Neural cell (in vitro differentiated cells): ENCODE measurements at regions not wholly inside any gene's neighbourhood (a gene's known extent, or its start where the extent isn't known, plus 50 kb on each side); places are given as distances from the start of the nearest gene placed in this dataset.

Experiments used
- MXI1 ChIP-seq: fragments of 450-650 bp; conservative IDR thresholded peaks from 2 replicates; pipeline ENCODE4 v1.6.1; 2014; ENCODE audit warnings: antibody characterized with exemption, mild to moderate bottlenecking; ENCODE audit not compliant: poor library complexity, severe bottlenecking
- TF ChIP-seq, protein P1 (sequence below): fragments of 450-650 bp; IDR thresholded peaks from 2 replicates; pipeline ENCODE4 v1.5.1; 2014; ENCODE audit warnings: antibody characterized with exemption, mild to moderate bottlenecking, moderate library complexity; ENCODE audit not compliant: poor library complexity, severe bottlenecking

DNA sequence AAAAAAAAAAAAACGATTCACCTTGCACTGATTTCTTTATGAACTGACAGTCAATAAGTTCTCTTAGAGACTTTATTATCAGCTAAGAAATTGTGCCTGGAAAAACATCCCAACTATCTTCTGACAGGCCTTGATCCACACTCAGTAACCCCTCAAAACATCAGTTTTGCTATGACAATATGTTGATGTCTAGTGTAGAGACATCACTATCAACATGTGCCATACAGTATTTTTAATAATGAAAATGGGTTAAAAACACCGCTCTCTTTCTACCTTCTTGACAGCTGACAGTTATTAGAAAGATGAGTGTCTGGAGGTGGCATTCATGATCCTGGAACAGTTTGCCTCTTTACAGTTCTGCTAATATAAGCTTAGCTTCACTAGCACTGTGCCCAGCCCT lies 175.8 kb upstream of the TMEM229A start:
- TF ChIP-seq MXI1 = no peak
- TF ChIP-seq, protein P1, sequence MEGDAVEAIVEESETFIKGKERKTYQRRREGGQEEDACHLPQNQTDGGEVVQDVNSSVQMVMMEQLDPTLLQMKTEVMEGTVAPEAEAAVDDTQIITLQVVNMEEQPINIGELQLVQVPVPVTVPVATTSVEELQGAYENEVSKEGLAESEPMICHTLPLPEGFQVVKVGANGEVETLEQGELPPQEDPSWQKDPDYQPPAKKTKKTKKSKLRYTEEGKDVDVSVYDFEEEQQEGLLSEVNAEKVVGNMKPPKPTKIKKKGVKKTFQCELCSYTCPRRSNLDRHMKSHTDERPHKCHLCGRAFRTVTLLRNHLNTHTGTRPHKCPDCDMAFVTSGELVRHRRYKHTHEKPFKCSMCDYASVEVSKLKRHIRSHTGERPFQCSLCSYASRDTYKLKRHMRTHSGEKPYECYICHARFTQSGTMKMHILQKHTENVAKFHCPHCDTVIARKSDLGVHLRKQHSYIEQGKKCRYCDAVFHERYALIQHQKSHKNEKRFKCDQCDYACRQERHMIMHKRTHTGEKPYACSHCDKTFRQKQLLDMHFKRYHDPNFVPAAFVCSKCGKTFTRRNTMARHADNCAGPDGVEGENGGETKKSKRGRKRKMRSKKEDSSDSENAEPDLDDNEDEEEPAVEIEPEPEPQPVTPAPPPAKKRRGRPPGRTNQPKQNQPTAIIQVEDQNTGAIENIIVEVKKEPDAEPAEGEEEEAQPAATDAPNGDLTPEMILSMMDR = no peak
